ENCODE measurements at regions not wholly inside any gene's neighbourhood (a gene's known extent, or its start where the extent isn't known, plus 50 kb on each side); places are given as distances from the start of the nearest gene placed in this dataset.
"Not testable (repeated sequence)": the region's sequence is repeated elsewhere in the genome, so short reads cannot be mapped to it uniquely, and the experiment has no call there.

DNA sequence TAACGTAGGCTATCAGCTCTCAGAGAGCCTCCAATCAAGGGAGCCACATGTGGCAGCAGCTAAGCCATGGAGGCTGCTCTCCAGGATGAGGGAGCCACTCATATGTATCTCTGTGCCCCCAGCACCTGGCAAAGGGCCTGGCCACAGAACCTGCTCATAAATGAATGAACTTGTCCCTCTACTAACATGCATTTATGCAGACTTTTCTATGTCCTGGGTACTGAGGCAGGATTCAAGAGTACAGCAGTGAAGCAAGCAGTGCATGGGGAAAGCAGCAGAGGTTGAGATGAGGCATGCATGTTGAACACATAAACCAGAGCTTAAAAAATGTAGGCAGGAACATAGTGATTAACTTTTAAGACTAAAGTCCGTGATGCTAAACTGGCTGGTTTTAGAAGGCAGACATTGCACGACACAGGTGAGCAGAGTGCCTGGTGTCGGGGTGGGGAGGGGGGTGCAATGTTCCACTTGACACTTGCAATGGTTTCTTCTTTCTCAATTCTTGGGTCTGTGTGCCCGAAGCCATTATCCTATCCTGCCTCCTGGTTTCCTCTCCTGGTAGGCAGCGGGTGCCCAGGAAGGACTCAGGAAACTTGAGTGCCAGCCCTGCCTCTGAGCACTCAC lies 142.8 kb upstream of the ALDH1B1 start:
- no peak overlapping the region for H3K27ac ChIP-seq
- H3K9me3 ChIP-seq, result no peaks in the 10 kb centered on the region
- no peaks in the 10 kb centered on the region for H3K4me1 ChIP-seq
- peak in 1 of 2 donors; percentile 69 for DNase-seq (ENCODE audit: low spot score in 2 of 2)
- H3K27me3 ChIP-seq, result no peaks in the 10 kb centered on the region
- 85% methylated on average over 6 of the region's 6 CpGs for WGBS
- TF ChIP-seq POLR2AphosphoS5 (IDR thresholded peaks at IDR 0.05) (no peak), EP300 (IDR thresholded peaks at IDR 0.05) (no peak), POLR2A (IDR thresholded peaks at IDR 0.05) (no peak)
- TF ChIP-seq, protein P1, sequence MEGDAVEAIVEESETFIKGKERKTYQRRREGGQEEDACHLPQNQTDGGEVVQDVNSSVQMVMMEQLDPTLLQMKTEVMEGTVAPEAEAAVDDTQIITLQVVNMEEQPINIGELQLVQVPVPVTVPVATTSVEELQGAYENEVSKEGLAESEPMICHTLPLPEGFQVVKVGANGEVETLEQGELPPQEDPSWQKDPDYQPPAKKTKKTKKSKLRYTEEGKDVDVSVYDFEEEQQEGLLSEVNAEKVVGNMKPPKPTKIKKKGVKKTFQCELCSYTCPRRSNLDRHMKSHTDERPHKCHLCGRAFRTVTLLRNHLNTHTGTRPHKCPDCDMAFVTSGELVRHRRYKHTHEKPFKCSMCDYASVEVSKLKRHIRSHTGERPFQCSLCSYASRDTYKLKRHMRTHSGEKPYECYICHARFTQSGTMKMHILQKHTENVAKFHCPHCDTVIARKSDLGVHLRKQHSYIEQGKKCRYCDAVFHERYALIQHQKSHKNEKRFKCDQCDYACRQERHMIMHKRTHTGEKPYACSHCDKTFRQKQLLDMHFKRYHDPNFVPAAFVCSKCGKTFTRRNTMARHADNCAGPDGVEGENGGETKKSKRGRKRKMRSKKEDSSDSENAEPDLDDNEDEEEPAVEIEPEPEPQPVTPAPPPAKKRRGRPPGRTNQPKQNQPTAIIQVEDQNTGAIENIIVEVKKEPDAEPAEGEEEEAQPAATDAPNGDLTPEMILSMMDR (IDR thresholded peaks at IDR 0.05), result no peak
- H3K36me3 ChIP-seq, result no peaks in the 10 kb centered on the region
- no peak overlapping the region for H3K4me3 ChIP-seq

DNA sequence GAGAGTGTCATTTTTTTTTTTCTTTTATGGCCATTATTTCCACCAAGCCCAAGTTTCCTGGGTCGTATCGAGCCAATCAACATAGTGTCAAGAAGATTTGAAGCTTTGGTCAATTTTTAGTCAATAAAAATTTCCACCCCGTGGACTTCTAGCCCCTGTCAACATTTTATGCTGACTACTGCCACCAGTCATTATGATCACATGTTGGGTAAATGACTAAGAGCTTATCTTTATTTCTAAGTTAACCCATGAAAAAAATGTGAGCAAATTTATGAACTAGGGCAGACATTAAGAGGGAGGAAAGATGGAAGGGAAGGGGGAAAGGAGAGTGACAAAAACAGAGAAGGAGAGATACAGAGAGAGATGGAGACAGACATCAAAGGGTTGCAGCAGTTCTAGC lies 143.5 kb upstream of the ALDH1B1 start:
- no peak for TF ChIP-seq POLR2A (IDR thresholded peaks at IDR 0.05)
- TF ChIP-seq, protein P1 (IDR thresholded peaks at IDR 0.05), result no peak
- no peak for TF ChIP-seq POLR2AphosphoS5 (IDR thresholded peaks at IDR 0.05)
- no peak for TF ChIP-seq EP300 (IDR thresholded peaks at IDR 0.05)
- 87% methylated on average over 3 of the region's 3 CpGs for WGBS

DNA sequence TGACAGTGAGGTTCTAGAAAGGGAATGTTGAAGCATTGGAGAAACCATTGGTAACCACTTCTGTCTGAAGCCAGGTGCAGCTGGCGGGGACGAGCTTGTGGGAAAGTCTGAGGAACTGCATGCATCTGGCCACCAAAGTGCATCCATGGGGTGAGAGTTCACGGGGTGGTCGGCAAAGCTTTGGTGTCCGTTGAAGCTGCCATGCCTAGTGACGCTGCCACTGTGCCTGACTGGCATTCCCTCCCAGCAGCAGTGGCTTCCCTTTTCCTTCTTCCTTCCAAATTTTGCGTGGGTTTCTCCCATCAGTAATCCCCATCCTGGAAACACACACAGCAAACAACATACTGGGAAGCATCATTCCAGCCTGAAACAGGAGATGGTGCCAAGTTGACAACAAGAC lies 145.7 kb upstream of the ALDH1B1 start:
- H3K27me3 ChIP-seq, result no peaks in the 10 kb centered on the region
- H3K4me1 ChIP-seq, result no peaks in the 10 kb centered on the region
- H3K36me3 ChIP-seq, result no peaks in the 10 kb centered on the region
- H3K9me3 ChIP-seq, result no peaks in the 10 kb centered on the region
- TF ChIP-seq, protein P1 (IDR thresholded peaks at IDR 0.05), result no peak
- TF ChIP-seq EP300 (IDR thresholded peaks at IDR 0.05), result no peak
- TF ChIP-seq POLR2AphosphoS5 (IDR thresholded peaks at IDR 0.05), result no peak
- no peak for TF ChIP-seq POLR2A (IDR thresholded peaks at IDR 0.05)
- 92% methylated on average over 7 of the region's 7 CpGs for WGBS
- H3K4me3 ChIP-seq, result no peak overlapping the region
- DNase-seq (ENCODE audit: low spot score in 2 of 2), result no peak
- H3K27ac ChIP-seq, result no peak overlapping the region

More for the DNA sequence above, 143.5 kb upstream of the ALDH1B1 start:
- no peaks in the 10 kb centered on the region for H3K36me3 ChIP-seq
- no peaks in the 10 kb centered on the region for H3K4me1 ChIP-seq
- H3K27me3 ChIP-seq, result no peaks in the 10 kb centered on the region
- no peak overlapping the region for H3K4me3 ChIP-seq
- no peaks in the 10 kb centered on the region for H3K9me3 ChIP-seq
- no peak overlapping the region for H3K27ac ChIP-seq
- DNase-seq (ENCODE audit: low spot score in 2 of 2), result no peak

DNA sequence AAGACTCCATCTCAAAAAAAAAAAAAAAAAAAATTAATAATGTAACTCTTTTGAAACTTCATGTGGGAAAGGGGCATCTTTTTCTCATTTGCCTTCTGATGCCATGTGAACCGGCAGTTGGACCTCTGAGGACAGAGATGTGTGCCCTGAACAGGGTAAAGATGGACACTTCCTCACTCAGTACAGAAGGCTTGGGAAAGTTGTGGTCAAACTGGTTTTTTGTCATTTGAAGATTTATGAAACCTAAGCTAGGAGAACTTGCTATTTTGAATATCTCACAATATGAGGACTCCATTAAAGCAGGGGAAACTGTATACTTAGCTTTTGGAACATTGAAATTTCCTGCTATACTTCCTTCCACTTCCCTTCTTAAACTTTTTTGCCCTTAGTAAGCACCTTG lies 147.5 kb upstream of the ALDH1B1 start:
- no peak for DNase-seq (ENCODE audit: low spot score in 2 of 2)
- TF ChIP-seq POLR2AphosphoS5 (IDR thresholded peaks at IDR 0.05) (no peak), POLR2A (IDR thresholded peaks at IDR 0.05) (no peak), EP300 (IDR thresholded peaks at IDR 0.05) (no peak)
- TF ChIP-seq, protein P1 (IDR thresholded peaks at IDR 0.05), result no peak
- Histone ChIP-seq H3K27me3 (no peaks in the 10 kb centered on the region), H3K4me1 (no peaks in the 10 kb centered on the region), H3K9me3 (no peaks in the 10 kb centered on the region), H3K4me3 (no peak overlapping the region), H3K27ac (no peak overlapping the region), H3K36me3 (no peaks in the 10 kb centered on the region)
- 74% methylated on average over 1 of the region's 1 CpG for WGBS

DNA sequence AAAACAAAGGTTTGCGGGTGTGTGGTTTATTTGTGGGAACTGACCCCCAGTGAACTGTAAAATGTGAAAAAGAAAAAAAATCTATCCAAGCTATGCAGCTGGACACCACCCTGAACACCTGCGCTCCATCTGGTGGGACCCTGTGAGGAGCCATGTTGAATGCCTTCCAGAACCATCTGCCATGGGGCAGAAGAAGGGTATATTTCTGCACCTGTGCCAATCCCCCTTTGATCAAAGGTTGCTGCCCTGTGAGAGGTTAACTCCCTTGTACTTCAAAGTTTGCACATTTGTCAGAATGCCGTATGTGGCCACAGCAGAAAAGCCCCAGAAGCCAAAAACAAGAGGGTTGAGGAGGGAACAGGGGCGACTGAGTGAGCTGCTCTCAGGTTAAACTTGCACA lies 148.5 kb upstream of the ALDH1B1 start:
- Histone ChIP-seq H3K27me3 (no peaks in the 10 kb centered on the region), H3K4me3 (no peak overlapping the region), H3K4me1 (no peaks in the 10 kb centered on the region), H3K36me3 (no peaks in the 10 kb centered on the region), H3K9me3 (no peaks in the 10 kb centered on the region), H3K27ac (no peak overlapping the region)
- 68% methylated on average over 4 of the region's 4 CpGs for WGBS
- DNase-seq (ENCODE audit: low spot score in 2 of 2), result no peak
- TF ChIP-seq, protein P1 (IDR thresholded peaks at IDR 0.05), result no peak
- TF ChIP-seq POLR2AphosphoS5 (IDR thresholded peaks at IDR 0.05), result no peak
- TF ChIP-seq POLR2A (IDR thresholded peaks at IDR 0.05), result no peak
- TF ChIP-seq EP300 (IDR thresholded peaks at IDR 0.05), result no peak

DNA sequence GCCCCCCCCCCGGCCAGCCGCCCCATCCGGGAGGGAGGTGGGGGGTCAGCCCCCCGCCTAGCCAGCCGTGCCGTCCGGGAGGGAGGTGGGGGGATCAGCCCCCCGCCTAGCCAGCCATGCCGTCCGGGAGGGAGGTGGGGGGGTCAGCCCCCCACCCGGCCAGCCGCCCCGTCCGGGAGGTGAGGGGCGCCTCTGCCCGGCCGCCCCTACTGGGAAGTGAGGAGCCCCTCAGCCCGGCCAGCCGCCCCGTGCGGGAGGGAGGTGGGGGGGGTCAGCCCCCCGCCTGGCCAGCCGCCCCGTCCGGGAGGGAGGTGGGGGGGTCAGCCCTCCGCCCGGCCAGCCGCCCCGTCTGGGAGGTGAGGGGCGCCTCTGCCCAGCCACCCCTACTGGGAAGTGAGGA lies 150.4 kb upstream of the ALDH1B1 start:
- DNase-seq (ENCODE audit: low spot score in 2 of 2); H3K36me3 ChIP-seq; H3K27me3 ChIP-seq; H3K4me3 ChIP-seq; H3K9me3 ChIP-seq; H3K27ac ChIP-seq; H3K4me1 ChIP-seq: not testable (repeated sequence)
- no CpG with 5 or more reads among the region's 30 CpGs for WGBS
